Osteocyte (in vitro differentiated cells): ENCODE measurements at regions not wholly inside any gene's neighbourhood (a gene's known extent, or its start where the extent isn't known, plus 50 kb on each side); places are given as distances from the start of the nearest gene placed in this dataset.
A peak's percentile ranks its signal among the peaks of the same experiment; 100 is the strongest.

Experiments used
- DNase-seq: peaks from one replicate; pipeline ENCODE4 v3.0.0; 2021; ENCODE audit warnings: mixed read lengths; ENCODE audit not compliant: unreplicated experiment; ENCODE audit errors: extremely low spot score
- H3K27ac Mint-ChIP-seq: one replicate; pipeline ENCODE4 v1.8.0; 2021; ENCODE audit warnings: mild to moderate bottlenecking, mixed read lengths; ENCODE audit not compliant: unreplicated experiment
- H3K27me3 Mint-ChIP-seq: one replicate; pipeline ENCODE4 v1.8.0; 2021; ENCODE audit warnings: mixed read lengths; ENCODE audit not compliant: unreplicated experiment
- H3K36me3 Mint-ChIP-seq: one replicate; pipeline ENCODE4 v1.8.0; 2021; ENCODE audit warnings: mixed read lengths; ENCODE audit not compliant: unreplicated experiment
- H3K4me1 Mint-ChIP-seq: one replicate; pipeline ENCODE4 v1.8.0; 2021; ENCODE audit warnings: mixed read lengths; ENCODE audit not compliant: unreplicated experiment
- H3K4me3 Mint-ChIP-seq: one replicate; pipeline ENCODE4 v1.8.0; 2021; ENCODE audit warnings: mild to moderate bottlenecking, moderate library complexity, mixed read lengths; ENCODE audit not compliant: unreplicated experiment
- H3K9me3 Mint-ChIP-seq: one replicate; pipeline ENCODE4 v1.8.0; 2021; ENCODE audit warnings: mixed read lengths; ENCODE audit not compliant: unreplicated experiment
- CTCF ChIP-seq: fragments of 200-600 bp; sonication (generic); IDR thresholded peaks from 2 replicates; pipeline ENCODE4 v1.5.0; 2021; ENCODE audit warnings: antibody characterized with exemption, mild to moderate bottlenecking, moderate library complexity

GRCh38 chr16:24624102-24624501 lies 84.7 kb downstream of the RBBP6 start:
- no peak for TF ChIP-seq CTCF
- DNase-seq = no peak
- Mint-ChIP-seq H3K27me3 (no peaks in the 10 kb centered on the region), H3K36me3 (no peaks in the 10 kb centered on the region), H3K4me1 (peaks cover 16% of the 10 kb centered on the region), H3K4me3 (no peak overlapping the region), H3K9me3 (no peaks in the 10 kb centered on the region), H3K27ac (no peak overlapping the region)

GRCh38 chr16:24626256-24626655 lies 86.9 kb downstream of the RBBP6 start:
- H3K4me1 Mint-ChIP-seq = peaks cover 16% of the 10 kb centered on the region

GRCh38 chr16:24634919-24635318 lies 94.5 kb upstream of the TNRC6A start:
- H3K9me3 Mint-ChIP-seq = peaks cover 7% of the 10 kb centered on the region
- H3K4me1 Mint-ChIP-seq = peaks cover 43% of the 10 kb centered on the region
- TF ChIP-seq CTCF = no peak
- DNase-seq = no peak
- H3K27me3 Mint-ChIP-seq = no peaks in the 10 kb centered on the region
- no peak overlapping the region for H3K4me3 Mint-ChIP-seq
- peak overlapping the region; percentile 80 for H3K27ac Mint-ChIP-seq
- no peaks in the 10 kb centered on the region for H3K36me3 Mint-ChIP-seq

More at GRCh38 chr16:24626256-24626655, 86.9 kb downstream of the RBBP6 start:
- Mint-ChIP-seq H3K36me3 (no peaks in the 10 kb centered on the region), H3K9me3 (peaks cover 3% of the 10 kb centered on the region), H3K27ac (peak overlapping the region; percentile 94), H3K4me3 (no peak overlapping the region), H3K27me3 (no peaks in the 10 kb centered on the region)
- TF ChIP-seq CTCF = no peak
- DNase-seq = no peak

- peak; percentile 94 for DNase-seq
- Mint-ChIP-seq H3K36me3 (no peaks in the 10 kb centered on the region), H3K9me3 (peaks cover 3% of the 10 kb centered on the region), H3K27me3 (no peaks in the 10 kb centered on the region), H3K27ac (peak overlapping the region; percentile 80), H3K4me1 (peaks cover 43% of the 10 kb centered on the region), H3K4me3 (no peak overlapping the region)
- no peak for TF ChIP-seq CTCF
Measured at GRCh38 chr16:24635900-24636610, 93.4 kb upstream of the TNRC6A start.

- TF ChIP-seq CTCF = no peak
- peak overlapping the region; percentile 27 for H3K27ac Mint-ChIP-seq
- H3K4me1 Mint-ChIP-seq = peaks cover 50% of the 10 kb centered on the region
- no peak overlapping the region for H3K4me3 Mint-ChIP-seq
- no peaks in the 10 kb centered on the region for H3K27me3 Mint-ChIP-seq
- H3K9me3 Mint-ChIP-seq = no peaks in the 10 kb centered on the region
- H3K36me3 Mint-ChIP-seq = no peaks in the 10 kb centered on the region
- no peak for DNase-seq
Measured at GRCh38 chr16:24639769-24640168, 89.7 kb upstream of the TNRC6A start.
